ENCODE measurements at regions not wholly inside any gene's neighbourhood (a gene's known extent, or its start where the extent isn't known, plus 50 kb on each side); places are given as distances from the start of the nearest gene placed in this dataset.
A peak's percentile ranks its signal among the peaks of the same experiment; 100 is the strongest.

DNA sequence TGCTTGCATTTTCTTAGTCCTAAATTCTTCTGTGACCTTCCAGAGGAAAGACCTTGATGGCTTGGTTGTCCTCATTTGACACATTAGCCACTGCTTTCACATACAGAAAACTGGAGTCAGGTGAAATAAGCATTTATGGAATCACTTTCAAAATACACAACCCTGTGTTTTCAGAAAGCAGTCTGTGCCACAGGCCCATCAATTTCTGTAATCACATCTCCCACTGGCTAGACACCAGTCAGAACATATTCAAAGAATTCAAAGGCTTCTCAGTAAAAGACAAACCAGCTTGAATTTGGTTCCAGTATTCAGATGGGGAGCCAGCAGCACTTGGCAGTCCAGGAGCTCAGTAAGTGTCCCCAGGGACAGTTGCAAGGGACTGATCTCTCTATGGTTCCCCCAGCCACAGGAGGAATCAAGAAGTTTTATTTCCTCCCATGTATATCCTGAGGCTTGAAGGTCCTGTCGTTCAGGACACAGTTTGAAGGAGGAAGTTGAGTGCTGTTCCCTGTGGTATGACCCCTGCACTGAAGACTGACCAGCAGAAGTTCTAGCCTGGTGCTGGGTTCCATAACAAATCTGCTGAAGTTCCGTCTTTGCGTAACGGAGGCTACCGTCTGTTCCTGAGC, 214.3 kb downstream of the FOXO1 start:
- H3K4me2 ChIP-seq (ENCODE audit: control insufficient read depth, insufficient read depth): no peak overlapping the region
- FAIRE-seq: no peak
- no peak for DNase-seq (ENCODE audit: low read depth, low spot score)
- no peak overlapping the region for H2AFZ ChIP-seq (ENCODE audit: control insufficient read depth, low read depth, low read length)
- WGBS (ENCODE audit: insufficient coverage, insufficient replicate concordance, low lambda C conversion rate, missing lambda C conversion rate): 92% methylated on average over 5 of the region's 5 CpGs
- intact Hi-C loops (cut with micrococcal nuclease; ENCODE audit: unreplicated experiment): no loop called here
- H3K9ac ChIP-seq (ENCODE audit: control insufficient read depth, insufficient read depth, low read length): no peak overlapping the region
- no peaks in the 10 kb centered on the region for H3K36me3 ChIP-seq (ENCODE audit: control insufficient read depth in 2 of 2, insufficient read depth in 2 of 2, low read length in 1 of 2)
- TF ChIP-seq, protein P1, sequence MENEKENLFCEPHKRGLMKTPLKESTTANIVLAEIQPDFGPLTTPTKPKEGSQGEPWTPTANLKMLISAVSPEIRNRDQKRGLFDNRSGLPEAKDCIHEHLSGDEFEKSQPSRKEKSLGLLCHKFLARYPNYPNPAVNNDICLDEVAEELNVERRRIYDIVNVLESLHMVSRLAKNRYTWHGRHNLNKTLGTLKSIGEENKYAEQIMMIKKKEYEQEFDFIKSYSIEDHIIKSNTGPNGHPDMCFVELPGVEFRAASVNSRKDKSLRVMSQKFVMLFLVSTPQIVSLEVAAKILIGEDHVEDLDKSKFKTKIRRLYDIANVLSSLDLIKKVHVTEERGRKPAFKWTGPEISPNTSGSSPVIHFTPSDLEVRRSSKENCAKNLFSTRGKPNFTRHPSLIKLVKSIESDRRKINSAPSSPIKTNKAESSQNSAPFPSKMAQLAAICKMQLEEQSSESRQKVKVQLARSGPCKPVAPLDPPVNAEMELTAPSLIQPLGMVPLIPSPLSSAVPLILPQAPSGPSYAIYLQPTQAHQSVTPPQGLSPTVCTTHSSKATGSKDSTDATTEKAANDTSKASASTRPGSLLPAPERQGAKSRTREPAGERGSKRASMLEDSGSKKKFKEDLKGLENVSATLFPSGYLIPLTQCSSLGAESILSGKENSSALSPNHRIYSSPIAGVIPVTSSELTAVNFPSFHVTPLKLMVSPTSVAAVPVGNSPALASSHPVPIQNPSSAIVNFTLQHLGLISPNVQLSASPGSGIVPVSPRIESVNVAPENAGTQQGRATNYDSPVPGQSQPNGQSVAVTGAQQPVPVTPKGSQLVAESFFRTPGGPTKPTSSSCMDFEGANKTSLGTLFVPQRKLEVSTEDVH (IDR thresholded peaks at IDR 0.05; ENCODE audit: low read depth, partially characterized antibody): no peak
- TF ChIP-seq MEF2B (IDR thresholded peaks at IDR 0.05; ENCODE audit: partially characterized antibody, poor library complexity, severe bottlenecking): peak; percentile 24
- no peaks in the 10 kb centered on the region for H3K79me2 ChIP-seq (ENCODE audit: control insufficient read depth, insufficient read depth, low read length)
- H3K27me3 ChIP-seq (replicated peaks in 1 of 2; ENCODE audit: control insufficient read depth in 2 of 2, insufficient read depth in 2 of 2, low read length in 1 of 2): no peaks in the 10 kb centered on the region
- in situ Hi-C loops (cut with MboI): no loop called here
- RAD21 ChIA-PET (ENCODE audit: unreplicated experiment): no interaction called here
- no peaks in the 10 kb centered on the region for H3K4me1 ChIP-seq (ENCODE audit: control insufficient read depth, insufficient read depth, low read length)
- SMC1A ChIA-PET (ENCODE audit: uncharacterized antibody, unreplicated experiment): interaction anchor here (0.7 kb wide), 1 partner anchor 278 kb away, joined by 3 read pairs; no protein-coding TSS in a partner anchor
- POLR2A ChIA-PET: interaction anchor here (0.6 kb wide), 1 partner anchor 14 kb away, joined by 4 read pairs; no protein-coding TSS in a partner anchor
- no TSS peak for BruUV-seq (replicated peaks)
- CTCF ChIA-PET: interaction anchor here (0.7 kb wide), 1 partner anchor 106 kb away, joined by 3 read pairs; no protein-coding TSS in a partner anchor
- no peaks in the 10 kb centered on the region for H4K20me1 ChIP-seq (ENCODE audit: control insufficient read depth, insufficient read depth)
- peak; percentile 32; the same call in 2 of the 3 replicates for ATAC-seq
- H3K9me3 ChIP-seq (replicated peaks; ENCODE audit: control insufficient read depth, insufficient read depth, low read length): peaks cover 1% of the 10 kb centered on the region; the same call in 2 of the 3 replicates
- no peak overlapping the region for H3K4me3 ChIP-seq
- H3K27ac ChIP-seq (ENCODE audit: control insufficient read depth, insufficient read depth): no peak overlapping the region
